GM12892 (cell line): ENCODE measurements at regions not wholly inside any gene's neighbourhood (a gene's known extent, or its start where the extent isn't known, plus 50 kb on each side); places are given as distances from the start of the nearest gene placed in this dataset.

ENCODE experiments used
- POLR2A ChIP-seq: IDR thresholded peaks from 2 replicates; pipeline ENCODE4 v1.6.1; 2011; ENCODE audit warnings: low read depth, low read length, control low read depth
- POLR2AphosphoS5 ChIP-seq: IDR thresholded peaks from 2 replicates; pipeline ENCODE4 v1.6.1; 2011; ENCODE audit warnings: low read depth, low read length, control low read depth

- TF ChIP-seq POLR2AphosphoS5 (no peak), POLR2A (no peak)
Measured at GRCh38 chr18:22475426-22476100, 57.8 kb upstream of the CTAGE1 start.
